Middle frontal gyrus (tissue), 1 donor: ENCODE measurements at regions not wholly inside any gene's neighbourhood (a gene's known extent, or its start where the extent isn't known, plus 50 kb on each side); places are given as distances from the start of the nearest gene placed in this dataset.

Experiments used
- DNase-seq: peaks from one replicate; pipeline ENCODE4 v3.0.0-alpha.2; 2015; ENCODE audit warnings: low spot score; ENCODE audit errors: extremely low spot score

DNA sequence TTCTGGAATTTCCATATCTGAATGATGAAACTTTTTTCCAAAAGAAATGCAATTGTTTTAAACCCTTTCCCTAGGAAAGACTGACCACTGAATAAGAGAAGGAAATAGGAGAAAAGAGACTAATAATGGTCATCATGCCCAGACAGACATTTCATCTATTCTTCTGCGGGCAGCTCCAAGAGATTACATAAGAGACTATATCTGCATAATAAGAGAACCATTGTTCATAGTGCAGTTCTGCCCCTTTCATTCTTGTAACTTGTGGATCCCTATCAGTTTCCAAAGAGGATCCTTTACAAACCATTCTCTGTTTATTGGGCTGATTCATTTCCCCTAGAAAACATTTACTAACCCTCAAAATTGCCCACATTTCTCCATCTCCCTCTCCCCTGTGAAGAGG, 197.8 kb downstream of the FSCB start:
- DNase-seq, result no peak

DNA sequence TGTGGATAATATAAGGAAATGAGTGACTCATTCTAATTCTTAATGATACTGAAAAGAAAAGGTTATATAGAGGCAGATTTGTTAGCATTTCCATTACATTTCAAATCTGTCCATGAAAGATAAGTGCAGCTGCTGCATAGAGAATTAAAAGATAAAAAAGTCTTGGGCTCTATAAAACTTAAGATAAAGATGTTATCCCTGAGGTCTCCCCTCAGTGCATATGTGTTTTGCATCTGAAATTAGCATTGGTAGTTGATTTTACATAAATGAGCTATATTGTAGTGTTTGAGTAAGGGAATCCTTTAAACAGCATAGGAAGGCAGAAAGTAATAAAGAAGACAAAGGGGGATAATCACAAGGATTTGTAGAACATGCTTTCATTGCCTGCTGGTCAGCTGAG, 206.2 kb downstream of the FSCB start:
- no peak for DNase-seq

DNA sequence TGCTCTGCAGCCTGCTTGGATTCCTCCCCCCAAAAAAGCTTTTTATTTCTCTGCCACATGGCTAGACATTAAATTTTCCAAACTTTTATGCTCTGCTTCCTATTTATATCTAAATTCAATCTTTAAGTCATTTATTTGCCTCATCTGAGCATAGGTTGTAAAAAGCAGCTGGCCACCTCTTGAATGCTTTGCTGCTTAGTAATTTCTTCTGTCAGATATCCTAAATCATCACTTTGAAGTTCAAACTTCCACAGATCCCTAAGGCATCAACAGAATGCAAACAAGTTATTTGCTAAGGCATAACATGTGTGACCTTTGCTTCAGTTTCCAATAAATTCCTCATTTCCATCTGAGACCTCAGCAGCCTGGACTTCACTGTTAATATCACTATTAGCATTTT, 209.6 kb downstream of the FSCB start:
- no peak for DNase-seq

DNA sequence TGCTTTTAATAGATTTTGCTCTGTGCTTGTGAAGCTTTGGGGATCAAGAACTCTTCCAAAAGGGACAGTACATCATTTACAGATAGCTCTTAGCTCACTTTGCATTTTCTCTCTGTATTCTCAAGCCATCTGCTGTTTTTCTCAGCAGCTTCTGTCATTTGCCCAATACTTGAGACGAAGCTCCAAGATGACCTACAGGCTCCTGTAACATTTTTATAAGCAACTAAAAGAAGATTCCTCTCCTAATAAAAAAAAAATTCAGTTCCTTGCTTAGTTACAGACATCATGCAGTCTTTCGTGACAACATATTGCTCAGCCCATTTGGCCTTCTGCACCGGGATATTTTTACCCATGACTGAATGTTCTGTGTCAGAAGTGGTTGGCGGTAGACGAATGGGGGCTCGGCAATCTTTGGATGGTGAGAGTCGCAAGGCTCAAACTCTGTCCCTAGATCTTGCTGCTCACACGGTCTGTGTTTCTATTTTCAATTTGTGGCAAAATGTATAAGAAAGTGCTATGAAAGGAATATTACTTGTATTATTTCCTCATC, 215.6 kb downstream of the FSCB start:
- no peak for DNase-seq

DNA sequence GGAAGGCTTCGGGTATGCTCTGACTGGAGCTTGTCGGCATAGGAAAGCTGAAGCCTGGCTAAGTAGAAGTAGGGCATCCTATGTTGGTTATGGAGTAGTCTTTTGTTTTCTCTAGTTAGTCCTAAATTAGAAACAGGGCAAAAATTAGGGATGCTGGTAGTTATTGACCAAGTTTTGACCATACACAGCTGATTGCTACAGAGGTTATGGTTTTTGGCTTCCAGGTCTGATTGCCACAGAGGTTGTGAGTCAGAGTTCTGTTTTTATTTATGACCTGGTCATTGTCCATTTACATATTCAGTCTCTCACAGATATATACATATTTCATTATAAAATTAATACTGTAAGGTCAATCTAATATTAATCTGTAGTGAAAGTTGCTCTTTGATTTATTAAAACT, 219.2 kb downstream of the FSCB start:
- no peak for DNase-seq

DNA sequence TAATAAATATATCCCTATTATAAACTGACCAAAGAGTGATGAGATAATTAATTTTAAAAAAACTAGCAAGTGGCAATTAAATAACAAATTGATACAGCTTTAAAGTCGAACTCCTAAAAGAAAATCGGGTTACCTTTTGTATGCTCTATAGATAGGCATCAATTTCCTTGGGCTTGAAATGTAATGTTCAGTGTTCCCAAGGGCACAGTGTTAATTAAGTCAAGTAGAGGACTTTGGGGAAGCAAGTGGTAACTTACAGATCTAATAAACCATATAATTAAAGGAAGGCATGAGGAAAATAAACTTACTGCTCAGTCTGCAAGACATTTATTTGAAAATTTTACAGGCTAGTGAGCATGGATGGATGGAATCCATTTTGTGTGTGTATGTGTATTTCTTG, 220.9 kb downstream of the FSCB start:
- no peak for DNase-seq

DNA sequence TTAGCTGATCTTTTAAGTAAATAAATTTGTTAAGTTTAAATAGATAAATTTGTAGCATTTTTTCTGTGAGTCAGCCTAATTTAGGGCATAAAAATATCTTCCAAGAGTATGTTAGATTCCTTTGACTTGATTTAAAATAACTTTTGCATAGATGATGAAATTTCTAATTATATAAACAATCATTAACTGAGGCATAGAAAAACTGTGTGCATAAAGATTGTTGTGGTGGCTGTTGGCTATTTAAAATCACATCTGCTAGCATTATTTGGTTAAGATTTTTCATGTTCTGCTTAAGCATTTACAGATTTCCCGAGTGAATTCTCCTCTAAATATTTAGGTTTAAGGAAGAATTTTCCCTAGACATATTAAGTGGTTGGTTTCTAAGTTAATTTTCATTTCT, 223.2 kb downstream of the FSCB start:
- no peak for DNase-seq

DNA sequence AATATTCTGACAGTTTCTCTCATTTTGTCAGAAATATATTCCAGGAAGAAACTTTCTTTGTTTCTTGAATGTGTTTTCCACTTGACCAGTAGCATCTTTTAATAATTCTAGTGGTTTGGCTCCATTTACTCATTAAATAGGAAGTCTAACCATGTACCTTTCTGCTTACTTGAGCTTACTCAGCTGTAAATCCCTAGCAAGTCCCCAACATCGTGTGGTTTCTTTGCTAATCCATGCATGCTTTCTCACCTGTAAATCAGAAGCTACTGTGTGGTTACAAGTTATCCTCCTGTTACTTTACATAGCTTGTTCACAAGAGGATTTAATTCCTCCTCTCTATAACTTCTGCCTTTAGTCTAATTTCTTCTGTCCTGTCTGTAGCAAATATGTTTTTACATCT, 227.7 kb downstream of the FSCB start:
- DNase-seq, result no peak

DNA sequence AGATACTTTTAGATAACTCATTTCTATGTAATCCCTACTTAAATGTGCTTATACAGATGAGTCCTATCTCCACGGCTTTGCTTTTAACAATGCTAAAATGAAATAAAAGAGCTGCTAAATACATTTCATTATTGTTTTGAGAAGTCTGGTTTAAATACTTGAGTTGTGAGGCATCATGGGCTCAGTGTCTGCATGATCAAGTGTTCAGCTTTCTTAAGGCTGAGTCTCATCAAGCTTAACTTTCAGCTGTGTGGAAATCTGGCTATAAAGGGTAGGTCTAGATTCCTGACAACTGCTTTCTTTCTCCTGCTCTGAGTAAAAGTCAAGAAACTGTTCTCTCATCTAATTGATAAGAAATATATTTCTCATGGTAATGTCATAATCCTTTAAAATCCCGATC, 235.4 kb downstream of the FSCB start:
- no peak for DNase-seq

DNA sequence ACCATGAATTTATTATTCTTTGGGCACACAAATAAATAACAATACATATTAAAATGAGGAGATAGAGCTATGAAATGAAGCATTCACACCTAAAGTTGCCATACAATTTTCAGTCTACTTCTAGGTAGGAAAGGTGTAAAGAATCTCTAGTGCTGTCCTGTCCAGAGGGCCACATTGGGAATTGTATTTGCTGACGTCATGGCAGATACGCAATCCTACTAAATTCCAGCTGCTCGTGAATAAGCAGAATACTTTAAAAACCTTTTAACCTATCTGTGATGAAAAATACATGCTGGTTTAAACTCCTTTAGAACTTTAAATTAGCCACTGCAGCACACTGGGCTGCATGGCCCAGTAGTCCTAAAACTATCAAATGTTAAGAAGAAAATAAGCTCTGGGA, 236.1 kb downstream of the FSCB start:
- DNase-seq, result no peak

DNA sequence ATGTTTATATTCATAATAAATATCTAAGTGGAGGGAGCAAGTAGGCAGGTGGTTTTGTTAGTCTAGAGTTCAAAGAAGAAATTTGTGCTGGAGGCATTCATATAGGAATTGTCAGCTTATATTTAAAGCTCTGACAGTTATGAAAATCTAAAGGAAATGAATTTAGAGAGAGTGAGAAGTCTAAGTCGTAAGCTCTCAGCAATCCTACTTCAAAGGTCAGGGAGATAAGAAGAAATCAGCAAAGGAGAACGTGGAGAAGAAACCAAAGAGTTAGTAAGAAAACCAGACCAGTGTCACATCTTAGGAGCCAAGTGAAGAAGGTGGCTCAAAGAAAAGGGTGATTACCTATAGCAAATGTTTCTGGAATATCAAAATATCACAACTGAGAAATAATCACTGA, 241.8 kb downstream of the FSCB start:
- no peak for DNase-seq

DNA sequence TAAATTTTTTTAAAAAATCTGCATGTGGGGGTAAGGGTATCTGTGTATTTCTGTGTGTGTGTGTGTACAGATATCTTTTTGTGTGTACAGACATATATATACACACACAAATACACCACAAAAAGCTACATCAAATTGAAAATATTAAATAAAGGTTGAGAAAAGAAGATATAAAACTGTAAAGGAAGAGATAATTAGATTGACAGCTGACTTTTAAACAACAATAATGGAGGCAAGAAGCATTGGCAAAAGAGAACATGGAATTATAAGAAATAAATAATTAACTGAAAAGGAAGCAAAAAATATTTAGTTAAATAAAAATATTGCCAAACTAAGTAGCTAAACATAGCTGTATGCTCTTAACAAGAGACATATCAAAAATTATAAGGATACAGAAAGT, 291.4 kb downstream of the FSCB start:
- no peak for DNase-seq

DNA sequence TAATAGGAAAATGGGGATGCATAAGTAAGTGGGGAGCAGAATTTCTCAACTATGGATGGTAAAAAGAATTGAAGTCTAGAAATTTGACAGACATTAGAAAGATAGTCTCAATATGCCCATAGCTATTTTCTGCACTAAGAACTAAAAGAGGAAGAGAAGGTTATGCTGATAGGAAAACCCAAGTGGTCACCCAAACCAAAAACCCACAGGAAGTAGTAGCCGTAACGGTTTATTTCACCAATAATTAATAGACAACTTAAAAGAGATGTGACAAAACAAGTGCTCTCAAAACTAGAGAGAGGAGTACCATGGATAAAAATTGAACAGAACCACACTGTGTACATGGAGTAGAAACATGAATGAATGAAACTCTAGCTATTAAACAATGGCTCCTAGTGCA, 295.4 kb downstream of the FSCB start:
- no peak for DNase-seq

DNA sequence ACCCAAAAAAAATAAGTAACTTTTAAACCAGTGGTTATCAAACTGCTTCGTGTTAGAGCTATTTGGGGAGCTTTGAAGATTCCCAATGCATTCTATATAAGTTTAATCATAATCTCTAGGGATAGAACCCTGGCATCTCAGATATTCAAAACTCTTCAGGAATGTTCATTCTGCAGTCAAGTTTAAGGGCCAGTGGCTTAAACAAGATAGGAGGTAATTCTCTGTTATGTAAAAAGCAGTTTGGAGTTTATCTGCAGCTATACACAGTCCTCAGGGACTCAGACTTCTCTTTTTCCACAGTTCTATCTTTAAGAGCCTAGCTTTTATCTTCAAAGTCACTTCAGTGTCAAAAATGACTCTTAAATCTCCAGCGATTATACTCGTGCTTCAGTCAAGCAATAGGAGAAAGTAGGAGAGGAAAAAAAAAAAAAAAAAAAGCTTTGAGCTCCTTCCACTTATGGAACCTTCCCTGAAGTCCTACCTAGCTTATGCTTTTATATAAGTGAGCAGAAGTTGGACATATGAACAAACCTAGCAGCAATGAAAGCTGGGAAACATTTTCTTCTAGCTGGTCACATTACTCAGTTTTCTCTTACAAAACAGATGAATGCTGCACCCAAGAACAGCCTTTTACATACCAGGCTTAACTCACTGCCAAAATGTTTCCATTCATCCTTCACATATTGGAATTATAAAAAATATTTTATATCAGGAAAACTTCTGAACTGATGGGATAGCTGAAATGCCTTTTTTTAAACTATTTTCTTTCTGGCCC, 302.8 kb downstream of the FSCB start:
- DNase-seq, result no peak

DNA sequence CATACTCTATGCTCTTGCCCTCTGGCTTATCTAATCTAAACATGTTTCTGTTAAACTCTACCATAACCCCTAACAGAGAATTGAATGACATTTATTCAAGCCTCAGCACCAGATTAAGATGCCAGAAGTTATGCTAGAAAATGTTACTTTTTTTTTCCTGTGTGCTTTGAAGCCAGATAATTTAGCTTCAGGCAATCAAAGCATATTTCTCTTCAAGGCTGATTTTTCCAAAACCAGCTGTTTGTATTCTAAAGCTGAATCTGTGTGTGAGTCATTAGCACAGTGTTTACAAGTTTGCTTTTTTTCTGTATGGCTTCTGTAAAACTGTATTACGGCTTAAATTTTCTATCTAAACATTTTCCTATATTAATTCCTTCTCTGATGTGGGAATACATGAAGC, 326.1 kb downstream of the FSCB start:
- no peak for DNase-seq

DNA sequence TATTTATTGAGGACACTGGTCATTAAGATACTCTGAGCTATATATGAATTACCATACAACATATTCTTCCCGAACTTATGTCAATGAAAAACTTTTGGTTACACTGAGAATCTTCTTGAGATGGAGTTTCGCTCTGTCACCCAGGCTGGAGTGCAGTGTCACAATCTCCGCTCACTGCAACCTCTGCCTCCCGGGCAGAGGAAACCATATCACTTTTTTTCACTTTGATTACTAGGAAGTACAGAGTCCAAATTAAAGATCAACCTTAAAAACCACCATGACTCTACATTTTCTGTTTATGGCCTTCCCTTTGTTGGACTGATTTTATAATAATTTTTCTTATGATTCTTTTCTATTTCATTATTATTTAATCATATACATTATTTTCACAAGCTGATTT, 336.5 kb downstream of the FSCB start:
- no peak for DNase-seq

DNA sequence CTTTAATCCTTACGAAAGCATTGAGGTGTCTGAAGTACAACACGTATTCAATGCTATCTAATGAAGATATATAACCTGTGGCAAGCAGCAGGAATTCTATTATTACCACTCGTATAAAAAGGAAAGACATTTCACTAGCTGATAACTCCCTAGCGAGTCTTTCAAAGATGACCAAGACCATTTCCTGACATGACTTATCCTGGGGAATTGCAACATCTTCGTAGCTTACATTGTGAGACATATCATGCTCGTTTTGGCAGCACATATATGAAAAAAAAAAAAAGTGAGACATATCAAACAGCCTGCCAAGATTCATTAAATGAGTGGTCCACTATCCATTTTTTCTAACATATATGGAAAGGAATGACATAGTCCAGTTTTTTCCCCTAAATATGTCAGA, 337.0 kb downstream of the FSCB start:
- no peak for DNase-seq

DNA sequence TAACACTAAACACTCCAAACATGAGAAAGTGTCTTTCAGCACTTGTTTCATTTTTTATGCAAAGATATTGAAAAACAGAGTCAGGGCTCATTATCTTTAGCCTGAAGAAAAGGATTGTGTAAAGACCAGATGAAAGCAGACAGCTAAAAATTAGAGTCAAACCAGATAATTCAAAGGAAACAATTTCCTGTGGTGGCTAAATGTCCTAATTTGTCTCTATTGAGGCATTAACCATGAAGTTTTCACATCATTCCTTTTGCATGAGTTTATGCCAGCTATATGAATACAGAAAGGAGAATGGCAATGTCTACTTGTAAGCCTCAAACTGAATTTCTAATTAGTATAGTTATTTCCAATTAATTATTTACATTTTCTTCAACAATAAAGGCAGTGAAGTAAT, 338.5 kb downstream of the FSCB start:
- DNase-seq, result no peak

DNA sequence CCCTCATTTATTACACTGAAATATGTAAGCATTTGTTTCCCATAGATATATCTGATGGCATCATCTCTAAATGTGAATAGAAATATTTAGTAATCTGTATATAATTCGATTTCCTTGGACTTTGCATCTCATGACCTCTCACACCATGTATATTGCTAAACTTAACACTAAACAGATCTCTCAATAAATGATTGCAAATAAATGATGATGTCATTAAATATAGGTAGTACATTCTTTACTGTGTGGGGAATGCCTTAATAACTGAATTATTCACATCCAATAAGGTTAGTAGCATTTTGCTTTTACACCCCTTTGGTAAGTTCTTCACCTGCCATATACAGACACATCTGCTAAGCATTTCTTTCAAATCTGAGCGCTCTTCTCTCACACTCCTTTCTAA, 340.5 kb downstream of the FSCB start:
- no peak for DNase-seq

DNA sequence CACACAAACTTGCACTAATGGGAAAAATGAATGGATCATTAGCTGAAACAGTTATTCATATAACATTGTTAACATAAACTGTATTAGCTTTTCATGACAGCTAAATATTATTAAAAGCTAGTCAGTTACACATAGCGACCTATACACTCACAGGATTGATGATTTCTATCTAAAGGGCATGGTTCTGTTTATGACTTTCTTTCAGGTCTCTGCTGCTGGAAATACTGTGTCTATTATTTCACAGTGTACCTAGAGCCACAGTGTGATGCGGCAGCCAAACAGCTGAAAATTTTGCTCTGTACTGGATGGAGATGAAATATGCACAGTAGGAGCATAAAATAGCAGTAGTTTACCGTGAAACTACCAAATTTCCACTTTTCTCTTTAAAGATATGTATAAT, 341.1 kb downstream of the FSCB start:
- no peak for DNase-seq

DNA sequence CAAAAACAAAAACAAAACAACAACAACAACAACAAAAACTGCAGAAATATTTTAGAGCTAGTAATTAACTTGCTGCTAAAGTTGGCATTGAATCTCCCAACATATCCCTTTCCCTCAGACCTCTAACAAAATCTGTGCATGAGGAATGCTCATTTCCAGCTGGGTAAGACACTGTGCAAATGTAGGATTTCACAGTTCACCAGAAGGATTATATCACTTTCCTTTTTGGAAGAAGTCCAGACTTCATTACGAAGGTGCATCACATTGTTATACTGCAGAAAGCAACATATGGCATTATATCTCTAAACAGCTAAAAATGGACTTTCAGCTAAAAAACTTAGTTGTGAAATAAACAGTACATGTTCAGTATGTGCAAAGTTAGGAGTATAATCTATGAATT, 341.8 kb downstream of the FSCB start:
- DNase-seq, result peak; percentile 8

DNA sequence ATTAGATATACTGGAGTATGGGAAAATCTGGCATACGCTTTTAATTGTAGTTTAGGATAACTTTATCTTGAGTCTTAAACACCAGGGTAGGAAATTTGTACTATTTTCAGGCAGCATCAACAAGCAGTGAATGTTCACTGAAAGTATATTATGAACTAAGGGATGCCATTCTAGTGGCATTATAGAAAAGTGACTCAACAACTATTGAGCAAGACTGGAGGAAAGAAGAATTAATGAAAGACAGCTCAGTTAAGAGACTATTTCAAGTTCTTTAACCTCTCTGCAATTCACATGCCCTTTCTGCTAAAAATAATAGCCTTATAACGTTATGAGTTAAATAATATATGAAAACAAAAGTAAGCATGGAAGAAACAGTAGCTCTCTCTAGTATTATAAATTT, 343.1 kb downstream of the FSCB start:
- DNase-seq, result no peak

DNA sequence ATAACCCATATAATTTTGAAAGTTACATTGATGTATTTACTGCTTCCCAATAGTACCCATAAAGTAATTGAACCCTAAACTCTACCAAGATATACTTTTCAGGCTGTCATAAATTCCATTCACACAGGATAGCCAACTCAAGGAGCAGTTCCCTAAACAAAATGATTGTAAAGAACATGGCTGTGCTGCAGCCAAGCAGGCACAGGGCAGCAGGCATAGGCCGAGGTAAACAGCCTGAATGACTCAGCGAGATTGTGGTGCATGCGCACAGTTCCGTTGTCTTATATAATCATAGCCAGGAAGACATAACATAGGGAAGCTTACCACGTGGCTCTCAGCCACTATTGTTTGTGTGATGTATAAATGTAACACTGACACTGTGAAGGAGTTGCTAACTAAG, 344.9 kb downstream of the FSCB start:
- no peak for DNase-seq

DNA sequence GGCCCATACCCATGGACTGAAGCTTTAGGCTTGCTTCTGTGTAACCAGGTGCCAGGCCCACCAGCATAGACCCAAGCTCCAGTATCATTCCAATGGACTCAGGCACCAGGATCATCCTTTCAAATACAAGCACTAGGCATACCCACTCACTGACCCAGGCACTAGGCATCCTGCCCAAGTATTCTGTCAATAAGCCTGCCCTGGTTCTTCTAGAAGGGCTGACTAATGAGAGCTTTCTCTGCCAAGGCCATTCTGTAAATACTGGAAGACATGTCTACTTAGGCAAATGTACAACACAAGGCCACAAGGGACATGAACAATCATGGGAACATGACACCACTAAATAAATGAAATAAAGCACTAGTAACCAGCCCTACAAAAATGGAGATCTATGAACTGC, 352.2 kb downstream of the FSCB start:
- DNase-seq, result no peak
